GM18858 (cell line): ENCODE measurements at regions not wholly inside any gene's neighbourhood (a gene's known extent, or its start where the extent isn't known, plus 50 kb on each side); places are given as distances from the start of the nearest gene placed in this dataset.
"Not testable (repeated sequence)": the region's sequence is repeated elsewhere in the genome, so short reads cannot be mapped to it uniquely, and the experiment has no call there.

Experiments
- ATAC-seq: cut with Tn5 transposase; IDR thresholded peaks from one replicate; pipeline ENCODE4 v1.9.1; 2021; ENCODE audit not compliant: unreplicated experiment

GRCh38 chrX:27162496-27162895 lies 300.6 kb downstream of the PPP4R3C start:
- ATAC-seq: no peak

- not testable (repeated sequence) for ATAC-seq
Observed at GRCh38 chrX:27156921-27157320, 306.2 kb downstream of the PPP4R3C start.

DNA sequence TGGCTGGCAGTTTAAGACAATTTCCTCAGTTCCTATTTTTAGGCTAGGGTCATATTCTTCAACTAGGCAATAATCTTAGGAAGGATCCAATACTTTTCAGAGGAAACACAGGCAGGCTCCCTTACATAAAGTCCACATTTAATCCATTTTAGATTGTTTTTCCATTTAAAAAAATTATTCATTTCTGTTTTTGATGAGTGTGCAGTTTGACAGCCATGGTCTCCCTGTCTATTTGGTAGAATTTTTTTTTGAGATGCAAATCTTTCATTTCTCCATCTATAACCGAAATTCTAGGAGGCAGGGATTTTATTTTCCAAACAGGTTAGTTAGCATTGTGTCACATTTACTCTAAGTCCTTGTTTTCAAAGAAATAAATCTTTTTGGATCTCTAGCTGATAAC lies 326.8 kb downstream of the PPP4R3C start:
- no peak for ATAC-seq

- no peak for ATAC-seq
Observed at GRCh38 chrX:27132862-27133261, 330.3 kb downstream of the PPP4R3C start.

DNA sequence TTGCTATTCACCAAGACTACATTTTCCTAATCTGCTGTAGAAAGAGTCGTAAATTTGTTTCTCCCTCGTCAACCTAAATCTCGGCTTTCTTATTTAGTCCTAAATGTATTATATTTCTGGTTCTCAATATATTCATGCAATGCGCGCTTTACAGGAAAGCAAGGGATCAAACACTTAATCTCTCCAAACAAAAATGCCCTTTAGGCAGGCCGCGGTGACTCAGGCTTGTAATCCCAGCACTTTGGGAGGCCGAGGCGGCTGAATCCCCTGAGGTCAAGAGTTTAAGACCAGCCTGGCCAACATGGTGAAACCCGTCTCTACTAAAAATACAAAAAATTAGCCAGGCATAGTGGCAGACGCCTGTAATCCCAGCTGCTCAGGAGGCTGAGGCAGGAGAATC lies 376.0 kb downstream of the PPP4R3C start:
- ATAC-seq: not testable (repeated sequence)

GRCh38 chrX:27086237-27086636 lies 376.9 kb downstream of the PPP4R3C start:
- no peak for ATAC-seq

DNA sequence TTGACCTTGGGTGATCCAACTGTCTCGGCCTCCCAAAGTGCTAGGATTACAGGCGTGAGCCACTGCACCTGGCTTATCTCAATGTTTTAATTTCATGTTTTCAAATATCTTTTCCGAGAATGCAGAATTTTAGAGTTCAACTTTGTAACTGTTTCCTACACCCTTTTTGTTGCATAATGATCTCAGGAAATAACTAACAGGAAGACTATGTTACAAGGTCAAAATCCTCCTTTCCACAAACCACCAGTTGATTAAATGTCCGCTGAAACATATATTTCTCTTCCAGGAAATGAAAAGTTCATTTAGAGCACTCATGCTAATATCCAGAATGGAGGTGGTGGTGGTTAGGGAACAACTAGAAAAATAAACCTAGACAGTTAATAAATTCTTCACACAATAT lies 377.8 kb downstream of the PPP4R3C start:
- ATAC-seq: no peak

DNA sequence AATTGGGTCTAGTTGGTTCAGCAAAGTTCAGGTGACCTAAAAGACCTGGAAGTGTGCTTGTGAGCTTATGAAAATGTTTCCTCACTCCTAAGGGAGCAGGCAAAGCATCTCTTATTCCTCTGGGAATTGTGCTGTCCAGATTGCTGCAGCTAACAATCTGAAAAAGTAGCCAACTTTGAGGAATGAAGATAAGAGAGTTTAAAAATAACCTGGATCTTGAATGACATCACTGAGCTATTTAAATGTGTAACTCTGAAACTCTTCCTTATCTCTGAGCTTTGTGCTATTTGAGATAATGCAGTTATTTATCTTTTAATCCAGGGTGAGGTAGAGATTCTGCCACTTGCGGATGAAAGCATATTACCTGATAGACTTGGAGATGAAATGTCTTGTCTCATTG lies 384.8 kb downstream of the PPP4R3C start:
- ATAC-seq: no peak

DNA sequence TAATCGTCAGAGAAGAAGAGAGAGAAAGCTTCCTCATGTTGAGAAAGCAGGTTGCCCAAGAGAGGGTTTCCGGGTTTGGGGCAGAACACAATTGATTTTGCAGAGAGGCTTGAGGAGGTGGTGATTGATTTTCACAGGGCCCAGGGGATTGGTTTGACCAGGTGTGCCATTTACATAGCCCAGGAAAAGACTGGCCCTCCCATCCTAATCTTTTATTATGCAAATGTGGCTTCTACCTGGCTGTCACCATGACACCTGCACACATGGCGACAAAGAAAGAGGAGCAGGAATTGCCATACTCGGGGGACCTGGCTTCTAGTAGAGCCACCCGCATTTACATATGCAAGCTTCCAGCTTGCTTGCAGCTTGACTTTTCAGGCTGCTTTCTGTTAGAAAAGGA lies 405.3 kb downstream of the PPP4R3C start:
- ATAC-seq: no peak

GRCh38 chrX:27039332-27039731 lies 423.8 kb downstream of the PPP4R3C start:
- no peak for ATAC-seq

- no peak for ATAC-seq
Observed at GRCh38 chrX:27008486-27008885, 454.7 kb downstream of the PPP4R3C start.

- no peak for ATAC-seq
Observed at GRCh38 chrX:26999634-27000033, 463.5 kb downstream of the PPP4R3C start.

DNA sequence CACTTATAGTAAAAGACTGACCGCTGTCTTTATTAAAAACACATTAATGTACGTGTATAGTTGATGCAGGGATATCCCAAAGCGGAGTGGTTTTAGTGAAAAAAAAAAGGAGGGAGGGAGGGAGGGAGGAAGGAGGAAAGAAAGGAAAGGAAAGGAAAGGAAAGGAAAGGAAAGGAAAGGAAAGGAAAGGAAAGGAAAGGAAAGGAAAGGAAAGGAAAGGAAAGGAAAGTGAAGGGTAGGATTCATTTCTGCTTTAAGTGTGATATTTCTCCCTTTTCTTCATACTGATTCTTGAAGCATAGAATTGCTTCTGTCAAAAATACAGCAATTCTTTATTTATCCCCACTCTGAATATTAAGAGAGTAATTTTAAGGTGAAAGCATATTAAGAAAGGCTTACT lies 504.9 kb downstream of the PPP4R3C start:
- no peak for ATAC-seq

DNA sequence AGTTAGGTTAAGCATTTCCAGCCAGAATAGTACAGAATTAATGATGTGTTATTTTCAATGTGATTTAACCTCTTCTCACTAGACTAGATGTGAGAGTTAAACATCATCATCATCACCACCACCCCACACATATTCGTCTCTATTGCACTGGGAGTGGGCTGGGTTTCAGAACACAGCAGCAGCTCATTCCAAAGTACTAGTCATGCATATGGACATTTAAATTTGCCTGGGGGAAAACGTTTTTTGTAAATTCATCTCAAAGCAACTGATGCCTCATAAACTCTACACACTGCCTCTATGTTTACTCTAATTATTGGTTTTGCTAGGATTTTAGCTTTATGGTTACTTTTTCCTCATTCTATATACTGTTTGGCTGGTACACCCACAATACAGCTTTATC lies 509.1 kb downstream of the PPP4R3C start:
- no peak for ATAC-seq

- ATAC-seq: no peak
Observed at GRCh38 chrX:26952213-26952612, 510.9 kb downstream of the PPP4R3C start.

GRCh38 chrX:26927419-26927818 lies 535.7 kb downstream of the PPP4R3C start:
- no peak for ATAC-seq

- ATAC-seq: no peak
Observed at GRCh38 chrX:26925088-26925487, 538.1 kb downstream of the PPP4R3C start.

GRCh38 chrX:26922278-26922677 lies 540.9 kb downstream of the PPP4R3C start:
- ATAC-seq: no peak

DNA sequence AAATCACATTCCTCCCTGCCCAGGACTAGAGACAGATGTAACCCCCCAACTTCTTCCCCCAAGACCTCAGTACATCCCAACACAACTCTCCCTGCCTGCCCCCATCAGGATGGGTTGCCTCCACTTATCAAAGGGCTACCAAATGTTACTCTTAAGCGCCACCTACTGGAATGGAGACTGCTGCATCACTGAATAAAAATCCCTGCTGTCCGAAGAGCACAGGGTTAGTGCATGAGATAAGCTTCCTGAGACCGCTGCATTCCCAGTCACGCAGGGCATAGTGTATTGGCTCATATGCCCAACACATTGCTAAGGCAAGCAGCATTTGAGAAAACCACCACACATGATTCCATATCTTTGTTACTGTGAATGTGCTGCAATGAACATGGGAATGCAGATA lies 544.5 kb downstream of the PPP4R3C start:
- no peak for ATAC-seq

GRCh38 chrX:26916991-26917390 lies 546.1 kb downstream of the PPP4R3C start:
- no peak for ATAC-seq

DNA sequence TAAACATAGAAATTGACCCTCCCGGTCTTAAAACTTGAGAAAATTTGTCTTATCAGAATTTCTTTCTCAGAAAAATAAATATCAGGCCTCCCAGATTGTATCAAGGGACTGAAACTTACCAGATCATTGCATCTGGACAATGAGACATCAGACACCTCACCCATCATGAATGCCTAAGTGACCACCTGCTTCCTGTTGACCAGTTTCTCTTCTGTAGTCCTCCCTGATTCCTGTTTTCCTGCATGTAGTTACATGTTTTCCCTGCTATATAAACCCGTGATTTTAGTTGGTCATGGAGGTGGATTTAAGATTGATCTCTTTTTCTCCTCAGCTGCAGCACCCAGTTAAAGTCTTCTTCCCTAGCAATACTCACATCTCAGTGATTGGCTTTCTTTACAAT lies 548.1 kb downstream of the PPP4R3C start:
- ATAC-seq: no peak

DNA sequence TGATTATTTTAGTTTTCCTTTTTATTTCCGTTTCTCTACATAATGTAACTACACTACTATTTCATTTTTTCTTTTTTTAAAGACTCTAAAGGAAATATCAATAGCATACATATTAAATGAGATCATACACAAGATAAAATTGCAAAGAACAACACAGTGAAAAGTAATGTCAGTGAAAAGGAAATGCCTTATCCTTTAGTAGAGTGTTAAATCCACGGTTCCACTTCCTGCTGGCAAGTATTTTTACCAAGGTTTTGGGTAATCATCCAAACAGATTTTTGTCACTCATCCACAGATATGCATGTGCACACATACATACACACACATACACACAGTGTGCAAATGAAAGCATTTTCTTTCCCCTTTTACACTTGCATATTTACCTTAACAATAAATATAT lies 548.9 kb downstream of the PPP4R3C start:
- ATAC-seq: no peak

DNA sequence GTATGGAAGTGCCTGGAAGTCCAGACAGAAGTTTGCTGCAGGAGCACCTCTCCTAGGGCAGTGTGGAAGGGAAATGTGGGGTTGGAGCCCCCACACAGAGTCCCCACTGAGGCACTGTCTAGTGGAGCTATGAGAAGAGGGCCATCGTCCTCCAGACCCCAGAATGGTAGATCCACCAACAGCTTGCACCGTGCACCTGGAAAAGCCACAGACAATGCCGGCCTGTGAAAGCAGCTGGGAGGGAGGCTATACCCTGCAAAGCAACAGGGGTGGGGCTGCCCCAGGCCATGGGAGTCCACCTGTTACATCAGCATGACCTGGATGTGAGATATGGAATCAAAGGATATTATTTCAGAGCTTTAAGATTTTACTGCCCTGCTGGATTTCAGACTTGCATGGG lies 551.4 kb downstream of the PPP4R3C start:
- not testable (repeated sequence) for ATAC-seq

DNA sequence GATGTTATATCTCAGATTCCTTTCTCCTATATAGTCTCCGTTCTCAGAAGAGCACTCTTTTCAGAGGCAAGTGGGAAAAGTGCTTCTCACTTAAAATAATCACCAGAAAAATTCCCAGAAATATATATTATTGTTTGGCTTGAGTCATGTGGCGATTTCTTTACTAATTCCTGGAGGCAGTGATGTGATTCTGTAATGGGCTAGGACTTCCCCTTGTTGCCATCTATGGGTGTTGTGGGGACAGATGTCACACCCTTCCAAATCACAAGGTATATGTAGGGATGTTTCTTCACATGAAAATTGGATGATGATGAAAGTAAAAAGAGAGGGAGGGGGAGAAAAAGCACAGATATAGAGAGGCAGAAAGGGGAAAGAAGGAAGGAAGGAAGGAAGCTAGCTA lies 553.4 kb downstream of the PPP4R3C start:
- ATAC-seq: no peak
